CD14-positive monocyte (primary cell): ENCODE measurements at regions not wholly inside any gene's neighbourhood (a gene's known extent, or its start where the extent isn't known, plus 50 kb on each side); places are given as distances from the start of the nearest gene placed in this dataset.

Source experiments
- DNase-seq, 3 donors: peaks; one replicate each; pipeline ENCODE4 v3.0.0-alpha.2; 2011 to 2022
- H2AFZ ChIP-seq: 2 replicates; pipeline ENCODE4 v1.6.0; 2012; ENCODE audit warnings: mild to moderate bottlenecking, low read depth, low read length, inconsistent platforms; ENCODE audit not compliant: insufficient read depth, poor library complexity, severe bottlenecking
- H3K27ac ChIP-seq, 2 donors: 1 replicate in 1 of 2; 2 replicates in 1 of 2; pipeline ENCODE4 v1.5.1; 2012 to 2013; ENCODE audit warnings: low read length in 2 of 2, control low read depth in 1 of 2, inconsistent platforms in 1 of 2, low read depth in 1 of 2, mild to moderate bottlenecking in 1 of 2
- H3K27me3 ChIP-seq, 2 donors: one replicate each; pipeline versions ENCODE4 v1.6.0 to v1.6.1; 2011 to 2013; ENCODE audit warnings: low read length in 2 of 2; ENCODE audit not compliant: control insufficient read depth in 2 of 2, insufficient read depth in 2 of 2
- H3K36me3 ChIP-seq, 2 donors: replicated peaks in 1 of 2; 1 replicate in 1 of 2; 2 replicates in 1 of 2; pipeline versions ENCODE4 v1.5.1 to v1.6.1; 2012 to 2013; ENCODE audit warnings: low read length in 2 of 2, control low read depth in 1 of 2, inconsistent platforms in 1 of 2, mild to moderate bottlenecking in 1 of 2; ENCODE audit not compliant: insufficient read depth in 2 of 2, control insufficient read depth in 1 of 2
- H3K4me1 ChIP-seq, 2 donors: 1 replicate in 1 of 2; 2 replicates in 1 of 2; pipeline versions ENCODE4 v1.5.1 to v1.6.1; 2012 to 2013; ENCODE audit warnings: low read length in 2 of 2, control low read depth in 1 of 2, inconsistent platforms in 1 of 2, mild to moderate bottlenecking in 1 of 2, moderate library complexity in 1 of 2; ENCODE audit not compliant: insufficient read depth in 2 of 2, control insufficient read depth in 1 of 2
- H3K4me2 ChIP-seq: replicated peaks from 2 replicates; pipeline ENCODE3; 2012; ENCODE audit warnings: low read length, moderate library complexity, mild to moderate bottlenecking; ENCODE audit not compliant: poor library complexity, severe bottlenecking; ENCODE audit errors: extremely low read depth
- H3K4me3 ChIP-seq, 3 experiments: fragments of 200-600 bp in 1 of 3; sonication (generic) in 1 of 3; replicated peaks in 1 of 3; 1 replicate in 2 of 3; 2 replicates in 1 of 3; pipeline ENCODE4 v1.5.1; 2011 to 2013; ENCODE audit warnings: low read length in 3 of 3, mild to moderate bottlenecking in 3 of 3, control low read depth in 2 of 3, low read depth in 2 of 3, inconsistent platforms in 1 of 3, moderate library complexity in 1 of 3
- H3K79me2 ChIP-seq: 2 replicates; pipeline ENCODE4 v1.6.0; 2012; ENCODE audit warnings: mild to moderate bottlenecking, control low read depth, inconsistent platforms, low read length, moderate library complexity; ENCODE audit not compliant: insufficient read depth
- H3K9ac ChIP-seq: 2 replicates; pipeline ENCODE4 v1.6.0; 2017; ENCODE audit warnings: low read length, mild to moderate bottlenecking; ENCODE audit not compliant: insufficient read depth, poor library complexity, severe bottlenecking
- H3K9me3 ChIP-seq, 2 donors: replicated peaks in 1 of 2; 1 replicate in 1 of 2; 2 replicates in 1 of 2; pipeline versions ENCODE4 v1.5.1 to v1.6.1; 2012 to 2013; ENCODE audit warnings: low read length in 2 of 2, control low read depth in 1 of 2; ENCODE audit not compliant: control insufficient read depth in 1 of 2, insufficient read depth in 1 of 2
- H4K20me1 ChIP-seq: 2 replicates; pipeline ENCODE4 v1.6.0; 2012; ENCODE audit warnings: mild to moderate bottlenecking, low read length, control low read depth, moderate library complexity; ENCODE audit not compliant: insufficient read depth
- H3K27ac Mint-ChIP-seq, 7 donors: one replicate each; pipeline ENCODE4 v1.8.0; 2020; ENCODE audit warnings: mild to moderate bottlenecking in 7 of 7, mixed read lengths in 7 of 7, moderate library complexity in 6 of 7, inconsistent platforms in 2 of 7
- H3K27me3 Mint-ChIP-seq, 3 donors: one replicate each; pipeline ENCODE4 v1.8.0; 2021 to 2022; ENCODE audit warnings: low read depth in 3 of 3, mild to moderate bottlenecking in 3 of 3, mixed read lengths in 3 of 3, moderate library complexity in 3 of 3, inconsistent platforms in 1 of 3
- H3K36me3 Mint-ChIP-seq, 2 donors: one replicate each; pipeline ENCODE4 v1.8.0; 2020; ENCODE audit warnings: mixed read lengths in 2 of 2, inconsistent platforms in 1 of 2, mild to moderate bottlenecking in 1 of 2
- H3K4me1 Mint-ChIP-seq: one replicate; pipeline ENCODE4 v1.8.0; 2020; ENCODE audit warnings: mild to moderate bottlenecking, mixed read lengths
- H3K4me3 Mint-ChIP-seq, 2 donors: one replicate each; pipeline ENCODE4 v1.8.0; 2020; ENCODE audit warnings: mild to moderate bottlenecking in 2 of 2, mixed read lengths in 2 of 2, moderate library complexity in 1 of 2
- H3K9me3 Mint-ChIP-seq, 7 donors: one replicate each; pipeline ENCODE4 v1.8.0; 2020 to 2022; ENCODE audit warnings: mixed read lengths in 7 of 7, mild to moderate bottlenecking in 6 of 7, moderate library complexity in 6 of 7, inconsistent platforms in 2 of 7
- WGBS: methylation state at CpG from one replicate; pipeline ENCODE4 v1.1.5; 2013; ENCODE audit warnings: missing lambda C conversion rate; ENCODE audit not compliant: insufficient coverage; 5-methylcytosine and 5-hydroxymethylcytosine counted together
- intact Hi-C, 2 donors: fragments of 100-400 bp; cut with micrococcal nuclease; formaldehyde crosslinking; loops; one replicate each; pipeline versions ENCODE4 v1.15.0 to v1.15.1; 2023
- TF ChIP-seq, protein P1 (sequence below): fragments of 200-600 bp; IDR thresholded peaks from one replicate; pipeline ENCODE4 v1.8.0; 2022; ENCODE audit warnings: antibody characterized with exemption, mild to moderate bottlenecking

DNA sequence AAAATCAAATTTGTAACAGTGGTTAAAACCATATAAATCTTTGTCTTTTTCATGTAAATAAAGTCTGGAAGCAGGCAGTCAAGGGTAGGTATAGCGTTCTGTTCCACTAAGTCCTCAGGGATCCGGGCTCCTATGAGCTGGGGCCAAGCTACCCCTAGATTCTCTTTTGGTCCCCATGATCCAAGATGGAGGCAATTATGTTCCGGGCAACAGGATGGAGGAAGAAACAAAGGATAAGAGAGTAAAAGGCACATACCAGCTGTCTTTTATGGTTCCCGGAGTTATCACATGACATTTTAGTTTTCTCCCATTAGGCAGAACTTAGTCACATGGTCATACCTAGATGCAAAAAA, 224.4 kb upstream of the NFE2L3 start:
- TF ChIP-seq, protein P1, sequence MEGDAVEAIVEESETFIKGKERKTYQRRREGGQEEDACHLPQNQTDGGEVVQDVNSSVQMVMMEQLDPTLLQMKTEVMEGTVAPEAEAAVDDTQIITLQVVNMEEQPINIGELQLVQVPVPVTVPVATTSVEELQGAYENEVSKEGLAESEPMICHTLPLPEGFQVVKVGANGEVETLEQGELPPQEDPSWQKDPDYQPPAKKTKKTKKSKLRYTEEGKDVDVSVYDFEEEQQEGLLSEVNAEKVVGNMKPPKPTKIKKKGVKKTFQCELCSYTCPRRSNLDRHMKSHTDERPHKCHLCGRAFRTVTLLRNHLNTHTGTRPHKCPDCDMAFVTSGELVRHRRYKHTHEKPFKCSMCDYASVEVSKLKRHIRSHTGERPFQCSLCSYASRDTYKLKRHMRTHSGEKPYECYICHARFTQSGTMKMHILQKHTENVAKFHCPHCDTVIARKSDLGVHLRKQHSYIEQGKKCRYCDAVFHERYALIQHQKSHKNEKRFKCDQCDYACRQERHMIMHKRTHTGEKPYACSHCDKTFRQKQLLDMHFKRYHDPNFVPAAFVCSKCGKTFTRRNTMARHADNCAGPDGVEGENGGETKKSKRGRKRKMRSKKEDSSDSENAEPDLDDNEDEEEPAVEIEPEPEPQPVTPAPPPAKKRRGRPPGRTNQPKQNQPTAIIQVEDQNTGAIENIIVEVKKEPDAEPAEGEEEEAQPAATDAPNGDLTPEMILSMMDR, result no peak
- 96% methylated on average over 3 of the region's 4 CpGs for WGBS
- Histone ChIP-seq H3K4me2 (no peak overlapping the region), H3K4me3 (no peak overlapping the region), H3K4me1 (no peaks in the 10 kb centered on the region), H3K79me2 (no peaks in the 10 kb centered on the region), H3K9ac (no peak overlapping the region), H4K20me1 (no peaks in the 10 kb centered on the region), H3K9me3 (peaks cover 0 to under 1% of the 10 kb centered on the region in 2 donors), H2AFZ (no peak overlapping the region), H3K27ac (no peak overlapping the region), H3K36me3 (no peaks in the 10 kb centered on the region), H3K27me3 (peaks cover 0 to 4% of the 10 kb centered on the region in 2 donors)
- H3K9me3 Mint-ChIP-seq, result peaks cover 0 to 13% (median 3%) of the 10 kb centered on the region in 7 donors
- H3K27me3 Mint-ChIP-seq, result peaks cover 13 to 14% (median 13%) of the 10 kb centered on the region in 3 donors
- no peaks in the 10 kb centered on the region for H3K36me3 Mint-ChIP-seq
- no peak overlapping the region for H3K4me3 Mint-ChIP-seq
- intact Hi-C loops, result no loop called here
- H3K27ac Mint-ChIP-seq, result no peak overlapping the region
- peaks cover 3% of the 10 kb centered on the region for H3K4me1 Mint-ChIP-seq
- DNase-seq, result no peak

DNA sequence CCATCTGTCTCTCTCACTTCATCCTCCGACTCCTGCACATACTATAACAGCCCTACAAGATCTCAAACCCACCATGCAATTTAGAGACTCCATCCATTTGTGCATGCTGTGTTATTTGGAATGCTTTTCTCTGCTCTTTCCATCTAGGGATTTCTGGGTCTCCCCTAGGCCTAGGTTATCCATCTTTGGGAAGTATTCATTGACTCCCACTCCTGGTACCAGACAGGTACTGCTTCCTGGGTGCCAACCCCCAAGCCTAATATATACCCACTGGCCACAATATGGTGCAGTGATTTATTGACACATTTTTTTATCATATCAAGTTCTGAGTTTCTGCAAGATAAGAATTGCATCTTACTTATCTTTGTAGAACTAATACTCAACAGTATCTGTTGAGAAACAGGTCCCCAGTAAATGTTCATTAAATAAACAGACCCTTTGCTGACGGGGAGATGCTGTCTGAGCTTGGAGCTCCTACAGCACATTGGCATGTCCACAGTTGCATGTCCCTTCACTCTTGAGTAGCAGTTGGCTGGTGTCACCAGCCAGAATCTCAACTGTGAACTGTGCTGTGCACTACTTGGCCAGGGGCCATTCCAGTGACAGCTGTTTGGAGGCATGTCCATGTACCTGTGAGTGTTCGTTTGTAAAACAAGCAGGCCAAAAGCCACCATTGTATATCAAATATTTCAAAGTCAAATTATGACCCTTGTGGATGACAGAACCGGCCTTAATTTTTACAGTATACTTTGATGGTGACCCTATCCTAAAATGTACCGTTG, 223.3 kb upstream of the NFE2L3 start:
- DNase-seq, result no peak
- Mint-ChIP-seq H3K36me3 (no peaks in the 10 kb centered on the region), H3K4me3 (no peak overlapping the region), H3K27me3 (peaks cover 11 to 15% (median 15%) of the 10 kb centered on the region in 3 donors), H3K4me1 (peaks cover 3% of the 10 kb centered on the region), H3K27ac (no peak overlapping the region), H3K9me3 (peaks cover 3 to 24% (median 11%) of the 10 kb centered on the region in 7 donors)
- Histone ChIP-seq H3K9me3 (peaks cover 4 to 8% of the 10 kb centered on the region in 2 donors), H3K27me3 (peaks cover 0 to 3% of the 10 kb centered on the region in 2 donors), H3K9ac (no peak overlapping the region), H3K27ac (no peak overlapping the region), H4K20me1 (no peaks in the 10 kb centered on the region), H3K4me1 (no peaks in the 10 kb centered on the region), H2AFZ (no peak overlapping the region), H3K79me2 (no peaks in the 10 kb centered on the region), H3K4me2 (no peak overlapping the region), H3K4me3 (no peak overlapping the region), H3K36me3 (no peaks in the 10 kb centered on the region)
- intact Hi-C loops, result no loop called here
- TF ChIP-seq, protein P1, result no peak
- WGBS, result 100% methylated on average over 2 of the region's 5 CpGs
